HL-60 (cell line): ENCODE measurements at regions not wholly inside any gene's neighbourhood (a gene's known extent, or its start where the extent isn't known, plus 50 kb on each side); places are given as distances from the start of the nearest gene placed in this dataset.

Source experiments
- CTCF ChIP-seq: IDR thresholded peaks from one replicate; pipeline ENCODE4 v1.5.1; 2011; ENCODE audit warnings: low read length, control low read depth, inconsistent platforms; ENCODE audit not compliant: insufficient read depth
- POLR2AphosphoS5 ChIP-seq: IDR thresholded peaks from 2 replicates; pipeline ENCODE4 v1.6.1; 2012; ENCODE audit warnings: low read depth

- TF ChIP-seq CTCF (no peak), POLR2AphosphoS5 (no peak)
Observed at GRCh38 chr11:50102916-50103315, 70.2 kb downstream of the OR4C45 start.
